SK-N-SH treated with all-trans-retinoic acid at 6 μM for 48 hours (cell line): ENCODE measurements at regions not wholly inside any gene's neighbourhood (a gene's known extent, or its start where the extent isn't known, plus 50 kb on each side); places are given as distances from the start of the nearest gene placed in this dataset.

Experiments used
- CSDC2 ChIP-seq: fragments of 250-450 bp; sonication (Bioruptor Pico); IDR thresholded peaks from 2 replicates; pipeline ENCODE4 v1.5.0; 2020; ENCODE audit warnings: mild to moderate bottlenecking, moderate library complexity
- CSRNP3 ChIP-seq: fragments of 250-450 bp; sonication (Bioruptor Pico); IDR thresholded peaks from 2 replicates; pipeline ENCODE4 v1.5.1; 2021; ENCODE audit warnings: mild to moderate bottlenecking, moderate library complexity
- ESRRG ChIP-seq: fragments of 250-450 bp; sonication (Bioruptor Pico); IDR thresholded peaks from 2 replicates; pipeline ENCODE4 v1.6.1; 2021; ENCODE audit warnings: mild to moderate bottlenecking
- PATZ1 ChIP-seq: fragments of 250-450 bp; sonication (Bioruptor Pico); IDR thresholded peaks from 2 replicates; pipeline ENCODE4 v1.8.0; 2020; ENCODE audit warnings: mild to moderate bottlenecking, moderate library complexity, borderline replicate concordance
- POU6F1 ChIP-seq: fragments of 250-450 bp; sonication (Bioruptor Pico); IDR thresholded peaks from 2 replicates; pipeline ENCODE4 v1.8.0; 2021; ENCODE audit warnings: low read depth, mild to moderate bottlenecking, moderate library complexity, borderline replicate concordance
- RARB ChIP-seq: fragments of 250-450 bp; sonication (Bioruptor Pico); IDR thresholded peaks from 2 replicates; pipeline ENCODE4 v1.8.0; 2021; ENCODE audit warnings: mild to moderate bottlenecking, moderate library complexity
- SNAI2 ChIP-seq: fragments of 250-450 bp; sonication (Bioruptor Pico); IDR thresholded peaks from 2 replicates; pipeline ENCODE4 v1.5.0; 2020; ENCODE audit warnings: mild to moderate bottlenecking, moderate library complexity
- TOX ChIP-seq: fragments of 250-450 bp; sonication (Bioruptor Pico); IDR thresholded peaks from 2 replicates; pipeline ENCODE4 v1.8.0; 2021; ENCODE audit warnings: mild to moderate bottlenecking, moderate library complexity, borderline replicate concordance
- ZFP3 ChIP-seq: fragments of 250-450 bp; sonication (Bioruptor Pico); IDR thresholded peaks from 2 replicates; pipeline ENCODE4 v1.5.0; 2020; ENCODE audit warnings: mild to moderate bottlenecking, moderate library complexity
- ZFP30 ChIP-seq: fragments of 450-650 bp; formaldehyde crosslinking; IDR thresholded peaks from 2 replicates; pipeline ENCODE4 v1.5.0; 2022; ENCODE audit warnings: mild to moderate bottlenecking, moderate library complexity
- ZNF565 ChIP-seq: fragments of 450-650 bp; formaldehyde crosslinking; conservative IDR thresholded peaks from 2 replicates; pipeline ENCODE4 v1.5.0; 2020; ENCODE audit warnings: low read depth, mild to moderate bottlenecking, moderate library complexity

DNA sequence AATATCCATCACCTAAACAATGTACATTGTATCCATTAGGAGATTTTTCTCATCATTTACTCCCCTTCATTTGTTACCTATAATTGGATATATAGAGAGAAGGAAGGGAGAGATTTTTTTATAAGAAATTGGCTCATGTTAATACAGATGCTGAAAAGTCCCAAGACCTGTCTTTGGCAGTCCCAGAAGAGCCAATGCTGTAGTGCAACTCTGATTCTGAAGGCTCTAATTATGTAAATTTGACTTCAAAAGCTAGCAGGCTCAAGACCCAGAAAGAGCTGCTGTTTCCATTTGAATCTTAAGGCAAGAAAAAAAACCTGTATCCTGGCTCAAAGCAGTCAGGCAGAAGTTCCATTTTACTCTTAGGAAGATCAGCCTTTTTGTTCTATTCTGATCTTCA is 1245.5 kb upstream of the FAM98A start:
- no peak for TF ChIP-seq CSRNP3 (CRISPR knock-in tag)
- no peak for TF ChIP-seq ZFP30 (CRISPR knock-in tag)
- no peak for TF ChIP-seq POU6F1
- no peak for TF ChIP-seq PATZ1
- TF ChIP-seq RARB (CRISPR knock-in tag): no peak
- TF ChIP-seq ZNF565: no peak
- no peak for TF ChIP-seq ZFP3 (CRISPR knock-in tag)
- no peak for TF ChIP-seq ESRRG (CRISPR knock-in tag)
- no peak for TF ChIP-seq TOX
- TF ChIP-seq SNAI2 (CRISPR knock-in tag): no peak
- no peak for TF ChIP-seq CSDC2 (CRISPR knock-in tag)
